ENCODE measurements at regions not wholly inside any gene's neighbourhood (a gene's known extent, or its start where the extent isn't known, plus 50 kb on each side); places are given as distances from the start of the nearest gene placed in this dataset.
A peak's percentile ranks its signal among the peaks of the same experiment; 100 is the strongest.

GRCh38 chr12:38101753-38102152, 214.8 kb upstream of the ALG10B start:
- no TSS peak for BruUV-seq (replicated peaks)
- ChIA-PET POLR2A (ENCODE audit: unreplicated experiment) (no interaction called here), CTCF (no interaction called here)
- no peaks in the 10 kb centered on the region for H3F3A ChIP-seq (ENCODE audit: insufficient read depth, low read depth)
- no peaks in the 10 kb centered on the region for H3K36me3 ChIP-seq (ENCODE audit: low read depth)
- TF ChIP-seq, protein P1, sequence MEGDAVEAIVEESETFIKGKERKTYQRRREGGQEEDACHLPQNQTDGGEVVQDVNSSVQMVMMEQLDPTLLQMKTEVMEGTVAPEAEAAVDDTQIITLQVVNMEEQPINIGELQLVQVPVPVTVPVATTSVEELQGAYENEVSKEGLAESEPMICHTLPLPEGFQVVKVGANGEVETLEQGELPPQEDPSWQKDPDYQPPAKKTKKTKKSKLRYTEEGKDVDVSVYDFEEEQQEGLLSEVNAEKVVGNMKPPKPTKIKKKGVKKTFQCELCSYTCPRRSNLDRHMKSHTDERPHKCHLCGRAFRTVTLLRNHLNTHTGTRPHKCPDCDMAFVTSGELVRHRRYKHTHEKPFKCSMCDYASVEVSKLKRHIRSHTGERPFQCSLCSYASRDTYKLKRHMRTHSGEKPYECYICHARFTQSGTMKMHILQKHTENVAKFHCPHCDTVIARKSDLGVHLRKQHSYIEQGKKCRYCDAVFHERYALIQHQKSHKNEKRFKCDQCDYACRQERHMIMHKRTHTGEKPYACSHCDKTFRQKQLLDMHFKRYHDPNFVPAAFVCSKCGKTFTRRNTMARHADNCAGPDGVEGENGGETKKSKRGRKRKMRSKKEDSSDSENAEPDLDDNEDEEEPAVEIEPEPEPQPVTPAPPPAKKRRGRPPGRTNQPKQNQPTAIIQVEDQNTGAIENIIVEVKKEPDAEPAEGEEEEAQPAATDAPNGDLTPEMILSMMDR (conservative IDR thresholded peaks at IDR 0.05) = no peak
- TF ChIP-seq EZH2 (IDR thresholded peaks at IDR 0.05; ENCODE audit: low read depth) = no peak
- intact Hi-C loops (cut with micrococcal nuclease; ENCODE audit: unreplicated experiment) = no loop called here
- no peak overlapping the region for H2AFZ ChIP-seq
- H3K4me2 ChIP-seq = no peak overlapping the region
- DNase-seq = no peak
- no peaks in the 10 kb centered on the region for H3K9me3 ChIP-seq (ENCODE audit: insufficient read depth, low read depth)
- no peaks in the 10 kb centered on the region for H4K20me1 ChIP-seq (ENCODE audit: insufficient read depth)
- no peaks in the 10 kb centered on the region for H3K9me2 ChIP-seq (ENCODE audit: insufficient read depth)
- H3K4me1 ChIP-seq (replicated peaks; ENCODE audit: insufficient read depth) = peaks cover 5% of the 10 kb centered on the region; the same call in 1 of the 2 replicates
- H3K27ac ChIP-seq = no peak overlapping the region
- H3K4me3 ChIP-seq = no peak overlapping the region
- H3K79me2 ChIP-seq (ENCODE audit: low read depth) = no peaks in the 10 kb centered on the region
- no peaks in the 10 kb centered on the region for H3K27me3 ChIP-seq (ENCODE audit: insufficient read depth, low read depth)

DNA sequence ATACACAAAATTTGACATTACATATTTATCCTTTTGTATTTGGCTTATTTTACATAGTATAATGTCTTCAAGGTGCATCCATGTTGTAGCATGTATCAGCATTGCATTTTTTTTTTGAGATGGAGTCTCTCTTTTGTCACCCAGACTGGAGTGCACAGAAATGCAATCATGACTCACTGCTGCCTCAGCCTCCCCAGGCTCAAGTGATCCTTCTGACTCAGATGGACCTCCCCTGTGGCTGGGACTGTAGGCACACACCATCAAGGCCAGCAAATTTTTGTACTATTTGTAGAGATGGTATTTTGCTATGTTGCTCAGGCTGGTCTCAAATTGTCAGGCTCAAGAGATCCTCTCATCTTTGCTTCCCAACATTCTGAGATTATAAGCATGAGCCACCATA, 214.4 kb upstream of the ALG10B start:
- CTCF ChIA-PET = no interaction called here
- Histone ChIP-seq H3K4me2 (no peak overlapping the region), H3K27ac (no peak overlapping the region), H3K36me3 (ENCODE audit: low read depth) (no peaks in the 10 kb centered on the region), H4K20me1 (ENCODE audit: insufficient read depth) (no peaks in the 10 kb centered on the region), H3K9me2 (ENCODE audit: insufficient read depth) (no peaks in the 10 kb centered on the region), H2AFZ (no peak overlapping the region), H3F3A (ENCODE audit: insufficient read depth, low read depth) (no peaks in the 10 kb centered on the region), H3K27me3 (ENCODE audit: insufficient read depth, low read depth) (no peaks in the 10 kb centered on the region), H3K79me2 (ENCODE audit: low read depth) (no peaks in the 10 kb centered on the region), H3K9me3 (ENCODE audit: insufficient read depth, low read depth) (no peaks in the 10 kb centered on the region), H3K4me3 (no peak overlapping the region), H3K4me1 (replicated peaks; ENCODE audit: insufficient read depth) (peaks cover 5% of the 10 kb centered on the region; the same call in 1 of the 2 replicates)
- intact Hi-C loops (cut with micrococcal nuclease; ENCODE audit: unreplicated experiment) = no loop called here
- POLR2A ChIA-PET (ENCODE audit: unreplicated experiment) = no interaction called here
- no peak for TF ChIP-seq EZH2 (IDR thresholded peaks at IDR 0.05; ENCODE audit: low read depth)
- no peak for DNase-seq
- BruUV-seq (replicated peaks) = no TSS peak

DNA sequence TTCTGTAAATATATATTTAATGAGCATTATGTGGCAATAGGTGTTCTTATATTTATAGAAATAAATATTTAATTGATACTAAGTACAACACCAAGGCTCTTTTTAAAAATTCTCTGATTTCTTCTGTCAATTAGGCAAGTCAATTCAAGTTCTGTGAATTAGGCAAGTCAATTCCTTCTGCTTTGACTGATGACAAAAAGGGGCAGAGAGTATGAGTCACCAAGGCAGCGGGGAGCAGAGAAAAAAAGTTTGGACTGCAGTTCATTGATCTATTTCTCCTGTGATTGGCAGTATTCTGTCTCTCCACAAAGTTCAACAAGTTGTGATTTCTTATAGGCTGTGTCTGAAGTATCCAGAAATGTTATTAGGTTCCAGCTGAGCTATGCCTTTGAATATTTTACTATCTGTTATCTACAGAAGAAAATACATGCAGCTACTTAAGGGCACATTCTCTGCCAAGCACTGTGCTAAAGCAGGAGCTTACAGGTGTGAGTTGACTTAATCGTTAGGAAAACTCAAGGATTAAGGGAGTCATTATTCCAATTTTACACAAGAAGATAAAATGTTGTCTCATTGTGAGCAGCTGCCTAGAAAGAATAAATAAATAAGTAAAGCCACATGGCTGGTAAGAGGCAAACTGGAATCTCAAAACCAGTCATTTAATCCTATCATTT, 206.4 kb upstream of the ALG10B start:
- Histone ChIP-seq H3K4me1 (replicated peaks; ENCODE audit: insufficient read depth) (peaks cover 8% of the 10 kb centered on the region), H3K9me3 (ENCODE audit: insufficient read depth, low read depth) (no peaks in the 10 kb centered on the region), H3F3A (ENCODE audit: insufficient read depth, low read depth) (no peaks in the 10 kb centered on the region), H3K27me3 (ENCODE audit: insufficient read depth, low read depth) (no peaks in the 10 kb centered on the region), H3K36me3 (ENCODE audit: low read depth) (no peaks in the 10 kb centered on the region), H3K4me3 (no peak overlapping the region), H4K20me1 (ENCODE audit: insufficient read depth) (no peaks in the 10 kb centered on the region), H3K79me2 (ENCODE audit: low read depth) (no peaks in the 10 kb centered on the region), H3K27ac (no peak overlapping the region), H3K4me2 (no peak overlapping the region), H2AFZ (0 out of 2 replicates have a peak overlapping the region, but pooled peaks have one; percentile 17), H3K9me2 (ENCODE audit: insufficient read depth) (no peaks in the 10 kb centered on the region)
- CTCF ChIA-PET = no interaction called here
- no peak for DNase-seq
- intact Hi-C loops (cut with micrococcal nuclease; ENCODE audit: unreplicated experiment) = no loop called here
- BruUV-seq (replicated peaks) = no TSS peak
- POLR2A ChIA-PET (ENCODE audit: unreplicated experiment) = no interaction called here
- TF ChIP-seq, protein P1 (conservative IDR thresholded peaks at IDR 0.05) = no peak
- no peak for TF ChIP-seq EZH2 (IDR thresholded peaks at IDR 0.05; ENCODE audit: low read depth)

DNA sequence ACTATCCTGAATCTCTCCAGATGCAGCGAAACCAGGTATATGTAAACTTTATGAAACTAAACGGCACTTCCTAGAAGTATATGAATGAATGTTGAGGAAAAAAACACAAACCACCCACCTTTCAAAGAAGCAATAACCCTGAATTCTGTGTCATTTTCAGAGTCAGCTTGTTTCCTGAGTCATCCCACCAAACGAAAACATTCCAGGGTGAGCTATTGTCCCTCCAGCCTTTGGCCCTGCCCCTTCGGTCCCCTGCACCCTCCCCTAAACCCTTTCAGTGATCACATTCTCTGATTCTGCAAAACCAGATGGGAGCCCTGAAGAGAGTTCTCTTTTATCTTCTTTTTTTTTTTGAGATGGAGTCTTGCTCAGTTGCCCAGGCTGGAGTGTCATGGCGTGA, 202.6 kb upstream of the ALG10B start:
- H3K9me2 ChIP-seq (ENCODE audit: insufficient read depth) = no peaks in the 10 kb centered on the region
- H3F3A ChIP-seq (ENCODE audit: insufficient read depth, low read depth) = no peaks in the 10 kb centered on the region
- no peak overlapping the region for H3K27ac ChIP-seq
- POLR2A ChIA-PET (ENCODE audit: unreplicated experiment) = no interaction called here
- H4K20me1 ChIP-seq (ENCODE audit: insufficient read depth) = no peaks in the 10 kb centered on the region
- no peaks in the 10 kb centered on the region for H3K27me3 ChIP-seq (ENCODE audit: insufficient read depth, low read depth)
- no peak overlapping the region for H3K4me3 ChIP-seq
- TF ChIP-seq EZH2 (IDR thresholded peaks at IDR 0.05; ENCODE audit: low read depth) = no peak
- TF ChIP-seq, protein P1 (conservative IDR thresholded peaks at IDR 0.05) = no peak
- no peak overlapping the region for H3K4me2 ChIP-seq
- H3K4me1 ChIP-seq (replicated peaks; ENCODE audit: insufficient read depth) = peaks cover 8% of the 10 kb centered on the region
- no peaks in the 10 kb centered on the region for H3K79me2 ChIP-seq (ENCODE audit: low read depth)
- no peak overlapping the region for H2AFZ ChIP-seq
- no peaks in the 10 kb centered on the region for H3K36me3 ChIP-seq (ENCODE audit: low read depth)
- H3K9me3 ChIP-seq (ENCODE audit: insufficient read depth, low read depth) = no peaks in the 10 kb centered on the region
- intact Hi-C loops (cut with micrococcal nuclease; ENCODE audit: unreplicated experiment) = no loop called here
- no TSS peak for BruUV-seq (replicated peaks)
- CTCF ChIA-PET = no interaction called here
- no peak for DNase-seq

Measured in PC-9 (cell line).